Liver (tissue), 2 donors: ENCODE measurements at regions not wholly inside any gene's neighbourhood (a gene's known extent, or its start where the extent isn't known, plus 50 kb on each side); places are given as distances from the start of the nearest gene placed in this dataset.

Experiments used
- NR2F2 ChIP-seq: IDR thresholded peaks from 2 replicates; pipeline ENCODE4 v1.6.1; 2016; ENCODE audit warnings: antibody characterized with exemption
- YY1 ChIP-seq: IDR thresholded peaks from 2 replicates; pipeline ENCODE4 v1.6.1; 2016; ENCODE audit warnings: antibody characterized with exemption, mild to moderate bottlenecking
- donor health status: healthy.

DNA sequence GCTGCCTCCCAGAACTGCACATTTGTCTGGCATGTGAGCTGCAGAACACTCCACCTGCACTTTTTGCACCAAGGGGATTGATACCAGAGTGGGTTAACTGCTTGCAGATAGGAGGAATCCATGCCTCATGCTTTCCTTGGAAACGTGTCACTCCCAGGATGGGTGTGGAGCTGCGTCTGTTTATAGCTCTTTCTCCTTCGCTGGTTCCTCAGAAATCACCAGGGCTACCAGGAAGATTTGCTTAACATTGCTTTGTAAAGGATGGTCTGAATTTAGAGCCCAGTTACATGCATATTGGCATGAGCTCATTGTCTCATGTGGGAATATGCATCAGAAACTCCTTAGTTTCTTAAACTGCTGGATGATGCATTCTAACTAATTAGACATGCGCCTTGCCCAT lies 234.6 kb downstream of the GADD45G start:
- no peak for TF ChIP-seq NR2F2
- TF ChIP-seq YY1: no peak
